ENCODE measurements at regions not wholly inside any gene's neighbourhood (a gene's known extent, or its start where the extent isn't known, plus 50 kb on each side); places are given as distances from the start of the nearest gene placed in this dataset.

DNA sequence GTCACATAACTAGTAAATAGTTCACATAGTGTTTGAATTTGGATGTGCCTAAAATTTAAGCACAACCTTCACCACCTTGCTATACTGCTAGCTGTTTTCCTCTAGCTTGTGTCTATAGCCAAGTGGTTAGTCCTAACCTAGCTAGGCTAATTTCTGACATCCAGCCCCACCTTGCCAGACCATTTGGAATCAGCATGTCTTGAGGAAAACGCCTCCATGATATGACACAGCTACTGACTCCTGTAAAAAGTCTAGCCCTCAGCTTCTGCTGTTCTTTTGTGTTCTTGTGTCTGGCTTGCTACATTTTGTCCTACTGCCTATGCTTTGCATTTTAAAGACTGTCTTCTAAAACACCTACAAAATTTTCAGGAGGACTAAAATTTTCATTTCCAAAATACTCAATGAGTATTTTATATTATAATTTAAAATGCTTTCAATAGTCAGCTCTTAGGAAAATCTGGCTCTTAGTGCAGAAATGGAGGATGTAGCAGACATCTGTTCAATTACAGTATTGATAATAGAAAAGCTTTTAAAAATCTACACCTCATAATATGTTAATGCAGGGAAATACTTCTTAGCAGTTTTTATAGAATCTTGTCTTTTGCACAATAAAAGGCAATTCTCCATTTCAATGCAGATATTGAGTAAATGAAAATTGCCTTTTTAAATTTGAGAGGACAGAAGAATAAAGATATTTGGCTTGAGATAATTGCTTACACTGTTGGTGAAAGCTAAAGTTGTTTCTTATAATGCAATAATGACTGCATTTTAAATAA lies 160.8 kb upstream of the APP start:
- TF ChIP-seq, protein P1, sequence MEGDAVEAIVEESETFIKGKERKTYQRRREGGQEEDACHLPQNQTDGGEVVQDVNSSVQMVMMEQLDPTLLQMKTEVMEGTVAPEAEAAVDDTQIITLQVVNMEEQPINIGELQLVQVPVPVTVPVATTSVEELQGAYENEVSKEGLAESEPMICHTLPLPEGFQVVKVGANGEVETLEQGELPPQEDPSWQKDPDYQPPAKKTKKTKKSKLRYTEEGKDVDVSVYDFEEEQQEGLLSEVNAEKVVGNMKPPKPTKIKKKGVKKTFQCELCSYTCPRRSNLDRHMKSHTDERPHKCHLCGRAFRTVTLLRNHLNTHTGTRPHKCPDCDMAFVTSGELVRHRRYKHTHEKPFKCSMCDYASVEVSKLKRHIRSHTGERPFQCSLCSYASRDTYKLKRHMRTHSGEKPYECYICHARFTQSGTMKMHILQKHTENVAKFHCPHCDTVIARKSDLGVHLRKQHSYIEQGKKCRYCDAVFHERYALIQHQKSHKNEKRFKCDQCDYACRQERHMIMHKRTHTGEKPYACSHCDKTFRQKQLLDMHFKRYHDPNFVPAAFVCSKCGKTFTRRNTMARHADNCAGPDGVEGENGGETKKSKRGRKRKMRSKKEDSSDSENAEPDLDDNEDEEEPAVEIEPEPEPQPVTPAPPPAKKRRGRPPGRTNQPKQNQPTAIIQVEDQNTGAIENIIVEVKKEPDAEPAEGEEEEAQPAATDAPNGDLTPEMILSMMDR (IDR thresholded peaks at IDR 0.05; ENCODE audit: poor library complexity): no peak
- TF ChIP-seq EZH2 (IDR thresholded peaks at IDR 0.05; ENCODE audit: borderline replicate concordance) (no peak), EZH2phosphoT487 (IDR thresholded peaks at IDR 0.05; ENCODE audit: low read depth, severe bottlenecking, unreplicated experiment) (no peak)

All from hepatocyte (in vitro differentiated cells).